WTC11 (cell line): ENCODE measurements at regions not wholly inside any gene's neighbourhood (a gene's known extent, or its start where the extent isn't known, plus 50 kb on each side); places are given as distances from the start of the nearest gene placed in this dataset.

ENCODE experiments used
- AR ChIP-seq: fragments of 250-450 bp; sonication (Bioruptor Pico); IDR thresholded peaks from 2 replicates; pipeline ENCODE4 v1.9.0; 2021; ENCODE audit warnings: mild to moderate bottlenecking
- CBFB ChIP-seq: sonication (generic); formaldehyde crosslinking; IDR thresholded peaks from 2 replicates; pipeline ENCODE4 v1.8.1; 2022; ENCODE audit warnings: mild to moderate bottlenecking, low read depth, missing genetic modification reagents
- CREB1 ChIP-seq: sonication (generic); formaldehyde crosslinking; IDR thresholded peaks from 2 replicates; pipeline ENCODE4 v1.8.0; 2023; ENCODE audit warnings: mild to moderate bottlenecking, missing genetic modification reagents
- ZNF232 ChIP-seq: sonication (generic); formaldehyde crosslinking; IDR thresholded peaks from 2 replicates; pipeline ENCODE4 v1.8.0; 2022; ENCODE audit warnings: mild to moderate bottlenecking, missing genetic modification reagents
- ZNF317 ChIP-seq: sonication (generic); formaldehyde crosslinking; IDR thresholded peaks from 2 replicates; pipeline ENCODE4 v1.8.1; 2023; ENCODE audit warnings: low read depth, mild to moderate bottlenecking, moderate library complexity, missing genetic modification reagents, borderline replicate concordance
- TF ChIP-seq, protein P1 (sequence below): sonication (generic); formaldehyde crosslinking; conservative IDR thresholded peaks from 2 replicates; pipeline ENCODE4 v1.8.1; 2022; ENCODE audit warnings: mild to moderate bottlenecking, missing genetic modification reagents
- TF ChIP-seq, protein P2 (sequence below): sonication (generic); formaldehyde crosslinking; IDR thresholded peaks from 2 replicates; pipeline ENCODE4 v1.8.0; 2022; ENCODE audit warnings: mild to moderate bottlenecking, missing genetic modification reagents
- TF ChIP-seq, protein P3 (sequence below): fragments of 200-600 bp; IDR thresholded peaks from 2 replicates; pipeline ENCODE4 v1.8.0; 2022; ENCODE audit warnings: antibody characterized with exemption

DNA sequence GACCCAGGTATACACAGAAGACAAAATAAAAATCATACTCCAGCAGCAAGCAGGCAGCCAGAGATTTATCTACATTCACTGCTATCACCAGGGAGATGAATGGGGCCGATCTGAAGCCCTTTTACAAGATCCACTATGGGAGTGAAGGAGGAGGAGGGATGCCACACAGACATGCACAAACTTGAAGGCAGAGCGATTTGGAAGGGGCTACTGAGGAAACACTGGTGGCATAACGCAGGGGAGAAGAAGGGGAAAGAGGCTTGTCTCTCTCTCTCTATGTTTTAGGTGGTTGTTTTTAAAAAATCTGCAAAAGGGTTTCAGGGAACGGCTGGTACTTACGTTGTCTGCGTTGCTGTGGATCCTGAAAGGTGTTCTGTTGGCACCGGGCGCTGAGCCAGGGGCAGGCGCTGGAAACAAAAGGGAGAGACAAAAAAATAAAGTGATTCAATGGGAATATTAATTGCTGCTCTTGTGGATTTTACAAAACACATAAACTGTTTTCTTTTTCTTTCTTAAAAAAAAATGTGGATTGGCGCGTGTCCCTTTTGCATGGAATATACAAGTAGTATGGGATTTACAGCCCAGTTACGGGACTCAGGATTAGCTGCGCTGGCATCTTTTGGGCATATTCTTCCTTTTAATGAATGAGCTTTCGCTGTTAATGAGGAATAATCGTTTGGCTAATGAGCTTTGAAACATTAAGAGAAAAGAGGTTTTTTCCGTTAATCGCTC lies 255.3 kb upstream of the PMFBP1 start:
- TF ChIP-seq, protein P1, sequence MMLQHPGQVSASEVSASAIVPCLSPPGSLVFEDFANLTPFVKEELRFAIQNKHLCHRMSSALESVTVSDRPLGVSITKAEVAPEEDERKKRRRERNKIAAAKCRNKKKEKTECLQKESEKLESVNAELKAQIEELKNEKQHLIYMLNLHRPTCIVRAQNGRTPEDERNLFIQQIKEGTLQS (CRISPR knock-in tag) = no peak
- TF ChIP-seq ZNF317 (no peak), AR (no peak), CBFB (CRISPR knock-in tag) (no peak), ZNF232 (CRISPR knock-in tag) (no peak), CREB1 (CRISPR knock-in tag) (no peak)
- TF ChIP-seq, protein P2, sequence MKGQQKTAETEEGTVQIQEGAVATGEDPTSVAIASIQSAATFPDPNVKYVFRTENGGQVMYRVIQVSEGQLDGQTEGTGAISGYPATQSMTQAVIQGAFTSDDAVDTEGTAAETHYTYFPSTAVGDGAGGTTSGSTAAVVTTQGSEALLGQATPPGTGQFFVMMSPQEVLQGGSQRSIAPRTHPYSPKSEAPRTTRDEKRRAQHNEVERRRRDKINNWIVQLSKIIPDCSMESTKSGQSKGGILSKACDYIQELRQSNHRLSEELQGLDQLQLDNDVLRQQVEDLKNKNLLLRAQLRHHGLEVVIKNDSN (CRISPR knock-in tag) = no peak
- TF ChIP-seq, protein P3, sequence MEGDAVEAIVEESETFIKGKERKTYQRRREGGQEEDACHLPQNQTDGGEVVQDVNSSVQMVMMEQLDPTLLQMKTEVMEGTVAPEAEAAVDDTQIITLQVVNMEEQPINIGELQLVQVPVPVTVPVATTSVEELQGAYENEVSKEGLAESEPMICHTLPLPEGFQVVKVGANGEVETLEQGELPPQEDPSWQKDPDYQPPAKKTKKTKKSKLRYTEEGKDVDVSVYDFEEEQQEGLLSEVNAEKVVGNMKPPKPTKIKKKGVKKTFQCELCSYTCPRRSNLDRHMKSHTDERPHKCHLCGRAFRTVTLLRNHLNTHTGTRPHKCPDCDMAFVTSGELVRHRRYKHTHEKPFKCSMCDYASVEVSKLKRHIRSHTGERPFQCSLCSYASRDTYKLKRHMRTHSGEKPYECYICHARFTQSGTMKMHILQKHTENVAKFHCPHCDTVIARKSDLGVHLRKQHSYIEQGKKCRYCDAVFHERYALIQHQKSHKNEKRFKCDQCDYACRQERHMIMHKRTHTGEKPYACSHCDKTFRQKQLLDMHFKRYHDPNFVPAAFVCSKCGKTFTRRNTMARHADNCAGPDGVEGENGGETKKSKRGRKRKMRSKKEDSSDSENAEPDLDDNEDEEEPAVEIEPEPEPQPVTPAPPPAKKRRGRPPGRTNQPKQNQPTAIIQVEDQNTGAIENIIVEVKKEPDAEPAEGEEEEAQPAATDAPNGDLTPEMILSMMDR = no peak
